ENCODE measurements at regions not wholly inside any gene's neighbourhood (a gene's known extent, or its start where the extent isn't known, plus 50 kb on each side); places are given as distances from the start of the nearest gene placed in this dataset.

DNA sequence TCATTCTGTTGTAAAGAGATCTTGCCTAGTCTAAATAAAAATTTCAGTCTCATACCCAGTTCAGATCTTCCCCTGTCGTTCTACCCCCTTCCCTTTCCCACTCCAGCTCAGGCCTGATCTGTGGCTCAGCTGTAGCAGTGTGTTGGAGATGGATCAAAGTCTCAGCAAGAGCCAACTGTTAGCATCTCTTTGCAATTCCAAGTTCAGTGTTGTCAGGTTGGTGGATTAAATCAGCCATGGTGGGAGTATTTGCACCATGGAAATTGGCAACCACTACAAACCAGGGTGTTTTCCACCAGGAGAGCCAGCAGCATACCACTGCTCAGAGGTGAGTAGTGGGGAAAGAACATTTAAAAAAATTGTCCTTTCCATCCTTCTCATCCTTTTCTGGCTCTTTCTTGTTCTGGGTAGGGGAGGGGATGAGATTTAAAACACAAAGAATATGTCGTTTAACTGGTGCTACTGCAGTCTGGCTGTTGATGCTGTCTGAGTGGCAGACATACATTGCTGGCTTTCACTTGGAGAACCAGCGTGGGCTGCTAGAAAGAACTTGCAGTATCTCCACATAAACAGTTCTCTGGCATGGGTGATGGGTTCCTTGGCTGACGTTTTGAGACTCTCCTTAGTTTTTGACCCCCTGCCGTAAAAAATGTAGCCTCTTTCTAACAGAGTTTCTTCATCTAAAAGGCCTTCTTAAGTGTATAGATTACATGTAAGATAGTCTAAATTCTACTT lies 514.1 kb downstream of the RAB38 start:
- H3K27ac ChIP-seq (ENCODE audit: low read depth, low read length) = no peak overlapping the region
- no peaks in the 10 kb centered on the region for H3F3A ChIP-seq (ENCODE audit: control insufficient read depth, insufficient read depth)
- no peaks in the 10 kb centered on the region for H3K36me3 ChIP-seq (ENCODE audit: control insufficient read depth, low read length)
- TF ChIP-seq EZH2phosphoT487 (IDR thresholded peaks at IDR 0.05; ENCODE audit: borderline replicate concordance, low read length) = no peak
- TF ChIP-seq, protein P1, sequence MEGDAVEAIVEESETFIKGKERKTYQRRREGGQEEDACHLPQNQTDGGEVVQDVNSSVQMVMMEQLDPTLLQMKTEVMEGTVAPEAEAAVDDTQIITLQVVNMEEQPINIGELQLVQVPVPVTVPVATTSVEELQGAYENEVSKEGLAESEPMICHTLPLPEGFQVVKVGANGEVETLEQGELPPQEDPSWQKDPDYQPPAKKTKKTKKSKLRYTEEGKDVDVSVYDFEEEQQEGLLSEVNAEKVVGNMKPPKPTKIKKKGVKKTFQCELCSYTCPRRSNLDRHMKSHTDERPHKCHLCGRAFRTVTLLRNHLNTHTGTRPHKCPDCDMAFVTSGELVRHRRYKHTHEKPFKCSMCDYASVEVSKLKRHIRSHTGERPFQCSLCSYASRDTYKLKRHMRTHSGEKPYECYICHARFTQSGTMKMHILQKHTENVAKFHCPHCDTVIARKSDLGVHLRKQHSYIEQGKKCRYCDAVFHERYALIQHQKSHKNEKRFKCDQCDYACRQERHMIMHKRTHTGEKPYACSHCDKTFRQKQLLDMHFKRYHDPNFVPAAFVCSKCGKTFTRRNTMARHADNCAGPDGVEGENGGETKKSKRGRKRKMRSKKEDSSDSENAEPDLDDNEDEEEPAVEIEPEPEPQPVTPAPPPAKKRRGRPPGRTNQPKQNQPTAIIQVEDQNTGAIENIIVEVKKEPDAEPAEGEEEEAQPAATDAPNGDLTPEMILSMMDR (IDR thresholded peaks at IDR 0.05; ENCODE audit: low read depth, low read length, poor library complexity, severe bottlenecking) = no peak
- H3K4me2 ChIP-seq (ENCODE audit: low read length) = no peak overlapping the region
- no peaks in the 10 kb centered on the region for H4K20me1 ChIP-seq (ENCODE audit: control insufficient read depth, insufficient read depth, low read depth, low read length)
- no peaks in the 10 kb centered on the region for H3K79me2 ChIP-seq (ENCODE audit: control insufficient read depth, low read length)
- H3K4me1 ChIP-seq (ENCODE audit: control insufficient read depth, low read length) = no peaks in the 10 kb centered on the region
- H3K4me3 ChIP-seq (ENCODE audit: low read length) = no peak overlapping the region
- no peaks in the 10 kb centered on the region for H3K9me3 ChIP-seq (ENCODE audit: control insufficient read depth, insufficient read depth, low read length)
- H3K27me3 ChIP-seq (ENCODE audit: control insufficient read depth, low read length) = no peaks in the 10 kb centered on the region
- H3K9me2 ChIP-seq (replicated peaks; ENCODE audit: control insufficient read depth, low read length) = no peaks in the 10 kb centered on the region

DNA sequence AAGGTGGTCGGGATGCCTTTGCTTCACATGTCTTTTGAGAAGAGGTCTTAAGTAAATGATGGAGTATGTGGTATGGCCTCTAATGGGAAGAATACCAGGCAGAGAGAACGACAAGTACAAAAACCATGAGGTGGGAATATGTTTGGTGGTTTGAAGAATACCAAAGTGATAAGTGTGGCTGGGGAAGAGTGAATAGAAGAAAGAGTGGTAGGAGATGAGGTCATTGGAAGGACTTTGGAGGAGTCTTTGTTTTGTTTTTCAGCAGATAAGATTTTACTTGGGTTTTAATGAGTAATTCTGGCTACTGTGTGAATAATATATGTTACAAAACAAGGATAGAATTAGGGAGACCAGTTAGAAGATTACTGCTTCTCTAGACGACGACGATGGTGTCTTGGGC lies 515.4 kb downstream of the RAB38 start:
- H3K27me3 ChIP-seq (ENCODE audit: control insufficient read depth, low read length) = no peaks in the 10 kb centered on the region
- H4K20me1 ChIP-seq (ENCODE audit: control insufficient read depth, insufficient read depth, low read depth, low read length) = no peaks in the 10 kb centered on the region
- no peak overlapping the region for H3K4me2 ChIP-seq (ENCODE audit: low read length)
- no peak overlapping the region for H3K27ac ChIP-seq (ENCODE audit: low read depth, low read length)
- no peaks in the 10 kb centered on the region for H3K9me3 ChIP-seq (ENCODE audit: control insufficient read depth, insufficient read depth, low read length)
- H3K9me2 ChIP-seq (replicated peaks; ENCODE audit: control insufficient read depth, low read length) = no peaks in the 10 kb centered on the region
- H3F3A ChIP-seq (ENCODE audit: control insufficient read depth, insufficient read depth) = no peaks in the 10 kb centered on the region
- no peaks in the 10 kb centered on the region for H3K36me3 ChIP-seq (ENCODE audit: control insufficient read depth, low read length)
- H3K4me1 ChIP-seq (ENCODE audit: control insufficient read depth, low read length) = no peaks in the 10 kb centered on the region
- TF ChIP-seq, protein P1 (IDR thresholded peaks at IDR 0.05; ENCODE audit: low read depth, low read length, poor library complexity, severe bottlenecking) = no peak
- no peak for TF ChIP-seq EZH2phosphoT487 (IDR thresholded peaks at IDR 0.05; ENCODE audit: borderline replicate concordance, low read length)
- no peak overlapping the region for H3K4me3 ChIP-seq (ENCODE audit: low read length)
- no peaks in the 10 kb centered on the region for H3K79me2 ChIP-seq (ENCODE audit: control insufficient read depth, low read length)

DNA sequence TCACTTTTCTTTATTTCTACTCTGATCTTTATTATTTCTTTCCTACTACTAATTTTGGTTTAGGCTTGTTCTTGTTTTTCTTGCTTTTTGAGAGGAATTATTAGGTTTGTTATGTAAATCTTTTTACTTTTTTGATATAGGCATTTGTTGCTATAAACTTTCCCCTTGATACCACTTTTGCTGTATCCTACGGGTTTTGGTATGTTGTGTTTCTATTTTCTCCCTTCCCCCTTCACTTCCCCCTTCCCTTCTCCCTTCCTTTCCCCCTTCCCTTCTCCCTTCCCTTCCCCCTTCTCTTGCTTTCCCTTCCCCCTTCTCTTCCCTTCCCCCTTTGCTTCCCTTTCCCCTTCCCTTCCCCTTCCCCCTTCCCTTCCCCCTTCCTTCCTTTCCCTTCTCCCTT lies 529.6 kb downstream of the RAB38 start:
- H3K27me3 ChIP-seq (ENCODE audit: control insufficient read depth, low read length) = no peaks in the 10 kb centered on the region
- no peaks in the 10 kb centered on the region for H3K36me3 ChIP-seq (ENCODE audit: control insufficient read depth, low read length)
- H3K9me3 ChIP-seq (ENCODE audit: control insufficient read depth, insufficient read depth, low read length) = no peaks in the 10 kb centered on the region
- no peak for TF ChIP-seq EZH2phosphoT487 (IDR thresholded peaks at IDR 0.05; ENCODE audit: borderline replicate concordance, low read length)
- TF ChIP-seq, protein P1 (IDR thresholded peaks at IDR 0.05; ENCODE audit: low read depth, low read length, poor library complexity, severe bottlenecking) = no peak
- no peak overlapping the region for H3K27ac ChIP-seq (ENCODE audit: low read depth, low read length)
- H3K4me2 ChIP-seq (ENCODE audit: low read length) = no peak overlapping the region
- H3K4me3 ChIP-seq (ENCODE audit: low read length) = no peak overlapping the region
- H3K79me2 ChIP-seq (ENCODE audit: control insufficient read depth, low read length) = no peaks in the 10 kb centered on the region
- no peaks in the 10 kb centered on the region for H4K20me1 ChIP-seq (ENCODE audit: control insufficient read depth, insufficient read depth, low read depth, low read length)
- H3K4me1 ChIP-seq (ENCODE audit: control insufficient read depth, low read length) = no peaks in the 10 kb centered on the region
- H3K9me2 ChIP-seq (replicated peaks; ENCODE audit: control insufficient read depth, low read length) = no peaks in the 10 kb centered on the region
- no peaks in the 10 kb centered on the region for H3F3A ChIP-seq (ENCODE audit: control insufficient read depth, insufficient read depth)
